ENCODE measurements at regions not wholly inside any gene's neighbourhood (a gene's known extent, or its start where the extent isn't known, plus 50 kb on each side); places are given as distances from the start of the nearest gene placed in this dataset.

GRCh38 chr2:238985041-238985729 lies 137.3 kb downstream of the TWIST2 start:
- DNase-seq = no peak

- no peak for DNase-seq
Observed at GRCh38 chr2:238985931-238986446, 138.1 kb downstream of the TWIST2 start.

GRCh38 chr2:238986491-238987351 lies 138.8 kb downstream of the TWIST2 start:
- DNase-seq = no peak

GRCh38 chr2:238987352-238987981 lies 139.6 kb downstream of the TWIST2 start:
- no peak for DNase-seq

GRCh38 chr2:238988105-238988504 lies 140.2 kb downstream of the TWIST2 start:
- no peak for DNase-seq

- no peak for DNase-seq
Observed at GRCh38 chr2:238988752-238989151, 140.9 kb downstream of the TWIST2 start.

- no peak for DNase-seq
Observed at GRCh38 chr2:238989484-238989883, 141.6 kb downstream of the TWIST2 start.

GRCh38 chr2:238994432-238994831 lies 146.5 kb downstream of the TWIST2 start:
- DNase-seq = no peak

GRCh38 chr2:238994876-238995275 lies 147.0 kb downstream of the TWIST2 start:
- no peak for DNase-seq

GRCh38 chr2:238995634-238996033 lies 147.7 kb downstream of the TWIST2 start:
- DNase-seq = no peak

GRCh38 chr2:238996331-238997136 lies 148.6 kb downstream of the TWIST2 start:
- DNase-seq = no peak

GRCh38 chr2:238997137-238997390 lies 149.2 kb downstream of the TWIST2 start:
- DNase-seq = no peak

- no peak for DNase-seq
Observed at GRCh38 chr2:238997684-238998083, 149.8 kb downstream of the TWIST2 start.

Data from RPMI8226 (cell line).